Kidney (tissue), 13 donors: ENCODE measurements at regions not wholly inside any gene's neighbourhood (a gene's known extent, or its start where the extent isn't known, plus 50 kb on each side); places are given as distances from the start of the nearest gene placed in this dataset.

ENCODE experiments used
- DNase-seq, 5 donors: peaks; one replicate each; pipeline ENCODE4 v3.0.0-alpha.2; 2013 to 2020
- FAIRE-seq: peaks from 2 replicates; lab custom pipeline; 2012; peaks lifted over from hg19 to GRCh38; lab: Jason Lieb, UNC
- H3K27ac ChIP-seq, 2 donors: one replicate each; pipeline ENCODE4 v1.7.0; 2013; ENCODE audit warnings: low read depth in 2 of 2, low read length in 2 of 2, inconsistent platforms in 1 of 2
- H3K27me3 ChIP-seq: one replicate; pipeline ENCODE4 v1.7.1; 2013; ENCODE audit warnings: low read length, inconsistent platforms; ENCODE audit not compliant: control insufficient read depth, insufficient read depth
- H3K36me3 ChIP-seq, 3 donors: one replicate each; pipeline versions ENCODE4 v1.7.0 to v1.7.1; 2013; ENCODE audit warnings: low read length in 3 of 3, control low read depth in 1 of 3, inconsistent platforms in 1 of 3; ENCODE audit not compliant: insufficient read depth in 3 of 3, control insufficient read depth in 2 of 3
- H3K4me1 ChIP-seq, 3 donors: one replicate each; pipeline versions ENCODE4 v1.7.0 to v1.7.1; 2013; ENCODE audit warnings: low read length in 3 of 3, inconsistent platforms in 1 of 3, low read depth in 1 of 3; ENCODE audit not compliant: control insufficient read depth in 2 of 3, insufficient read depth in 2 of 3
- H3K4me3 ChIP-seq, 3 donors: one replicate each; pipeline versions ENCODE4 v1.7.0 to v1.8.1; 2013; ENCODE audit warnings: low read length in 3 of 3, control low read depth in 1 of 3, inconsistent platforms in 1 of 3
- H3K9ac ChIP-seq, 3 donors: one replicate each; pipeline versions ENCODE4 v1.7.0 to v1.7.1; 2013; ENCODE audit warnings: low read length in 3 of 3, control low read depth in 1 of 3, inconsistent platforms in 1 of 3
- H3K9me3 ChIP-seq, 3 donors: one replicate each; pipeline versions ENCODE4 v1.7.0 to v1.7.1; 2013; ENCODE audit warnings: low read length in 3 of 3, control low read depth in 1 of 3, inconsistent platforms in 1 of 3; ENCODE audit not compliant: control insufficient read depth in 2 of 3, insufficient read depth in 1 of 3
- CTCF ChIP-seq: IDR thresholded peaks from 3 replicates; pipeline ENCODE4 v1.5.1; 2012; ENCODE audit warnings: mild to moderate bottlenecking, moderate library complexity, borderline replicate concordance; ENCODE audit not compliant: insufficient read depth; ENCODE audit errors: extremely low read depth
- intact Hi-C: fragments of 100-400 bp; cut with DNase I; formaldehyde crosslinking; loops from one replicate; pipeline ENCODE4 v1.11.1; 2022
- donor health status: control.
- donor health status: control.
- donor health status: control.
- donor health status: control.
- donor health status: control.
- donor health status: DM: yes; HTN: yes; CAD: no.
- donor health status: Normal renal cell carcinoma (clear cell type).

GRCh38 chr5:6818594-6819511 is 105.6 kb downstream of the TENT4A start:
- H3K4me1 ChIP-seq, result no peaks in the 10 kb centered on the region
- DNase-seq (no peak), FAIRE-seq (no peak)
- H3K9me3 ChIP-seq, result peaks cover 0 to 5% (median 0%) of the 10 kb centered on the region in 3 donors
- H3K27ac ChIP-seq, result no peak overlapping the region
- intact Hi-C loops, result no loop called here
- H3K36me3 ChIP-seq, result no peaks in the 10 kb centered on the region
- no peaks in the 10 kb centered on the region for H3K27me3 ChIP-seq
- H3K9ac ChIP-seq, result no peak overlapping the region
- no peak for TF ChIP-seq CTCF
- H3K4me3 ChIP-seq, result no peak overlapping the region

- H3K9ac ChIP-seq, result no peak overlapping the region
- FAIRE-seq (no peak), DNase-seq (peak in 1 of 5 donors; percentile 27)
- intact Hi-C loops, result no loop called here
- no peaks in the 10 kb centered on the region for H3K27me3 ChIP-seq
- H3K4me1 ChIP-seq, result no peaks in the 10 kb centered on the region
- H3K36me3 ChIP-seq, result no peaks in the 10 kb centered on the region
- no peak overlapping the region for H3K4me3 ChIP-seq
- no peak overlapping the region for H3K27ac ChIP-seq
- no peak for TF ChIP-seq CTCF
- peaks cover 0 to 5% (median 0%) of the 10 kb centered on the region in 3 donors for H3K9me3 ChIP-seq
Observed at GRCh38 chr5:6819521-6819920, 106.3 kb downstream of the TENT4A start.

DNA sequence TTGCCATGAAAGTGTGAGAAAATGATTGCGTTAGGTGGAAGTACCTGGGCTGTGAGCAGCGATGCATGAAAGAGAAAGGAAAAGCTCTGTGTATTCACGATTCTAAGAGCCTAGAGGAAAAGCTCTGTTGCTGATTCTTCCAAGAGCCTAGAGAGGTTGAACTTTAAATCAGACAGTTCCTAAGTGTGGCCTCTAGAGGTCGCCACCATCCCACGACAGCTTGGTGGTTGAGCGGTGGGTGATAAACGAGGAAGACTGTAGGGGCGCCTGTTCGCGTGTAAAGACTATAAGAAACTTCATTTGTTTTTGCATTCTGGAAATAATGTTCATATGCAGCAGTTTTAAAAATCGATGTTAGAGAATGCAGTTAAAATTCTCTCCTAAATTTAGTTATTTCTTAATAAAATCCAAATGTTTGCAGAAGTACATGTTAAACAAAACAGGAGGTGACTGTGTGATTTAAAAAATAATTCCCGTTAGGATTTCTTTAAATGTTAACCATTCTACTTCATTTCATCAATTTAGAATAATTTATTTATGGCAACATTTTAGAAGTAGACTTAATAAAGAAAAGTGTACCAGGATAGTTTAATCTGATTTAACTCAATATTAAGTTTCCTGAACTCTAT is 107.7 kb downstream of the TENT4A start:
- Histone ChIP-seq H3K4me3 (no peak overlapping the region), H3K27ac (no peak overlapping the region), H3K4me1 (no peaks in the 10 kb centered on the region), H3K27me3 (no peaks in the 10 kb centered on the region), H3K9ac (no peak overlapping the region), H3K36me3 (no peaks in the 10 kb centered on the region), H3K9me3 (peaks cover 0 to 5% (median 0%) of the 10 kb centered on the region in 3 donors)
- intact Hi-C loops, result no loop called here
- TF ChIP-seq CTCF, result peak; percentile 49
- no peak for FAIRE-seq
- DNase-seq, result peak in 2 of 5 donors; percentile 25 to 32
